GM12891 (cell line): ENCODE measurements at regions not wholly inside any gene's neighbourhood (a gene's known extent, or its start where the extent isn't known, plus 50 kb on each side); places are given as distances from the start of the nearest gene placed in this dataset.

Source experiments
- PAX5 ChIP-seq: IDR thresholded peaks from 2 replicates; pipeline ENCODE4 v1.6.1; 2011; ENCODE audit warnings: low read length, moderate library complexity, mild to moderate bottlenecking; ENCODE audit not compliant: insufficient read depth, severe bottlenecking
- POLR2A ChIP-seq: IDR thresholded peaks from 2 replicates; pipeline ENCODE4 v1.6.1; 2011; ENCODE audit warnings: low read depth, low read length, control low read depth
- POLR2AphosphoS5 ChIP-seq: IDR thresholded peaks from 2 replicates; pipeline ENCODE4 v1.6.1; 2011; ENCODE audit warnings: low read depth, low read length, control low read depth
- SPI1 ChIP-seq: IDR thresholded peaks from 2 replicates; pipeline ENCODE4 v1.6.1; 2011; ENCODE audit warnings: low read depth, low read length, control low read depth
- TAF1 ChIP-seq: IDR thresholded peaks from 2 replicates; pipeline ENCODE4 v1.6.1; 2011; ENCODE audit warnings: low read depth, low read length, control low read depth

DNA sequence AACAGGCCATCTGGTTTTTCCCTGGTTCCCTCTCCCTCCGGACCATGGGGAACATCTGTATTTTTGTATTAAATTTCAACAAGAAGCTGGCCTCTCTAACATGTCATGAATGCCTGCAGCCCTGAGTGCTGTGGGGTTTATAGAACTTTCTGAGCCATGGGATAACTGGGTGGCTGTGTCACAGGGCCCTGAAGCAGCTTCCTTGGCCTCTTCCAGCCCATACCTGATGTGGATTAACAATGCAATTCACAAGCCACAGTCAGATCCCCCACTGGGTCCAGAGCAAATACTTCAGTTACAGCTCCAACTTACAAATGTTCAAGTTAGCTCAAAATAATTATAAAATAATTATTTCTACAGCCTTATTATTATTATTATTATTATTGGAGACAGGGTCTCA is 307.8 kb upstream of the CELF4 start:
- TF ChIP-seq POLR2AphosphoS5 (no peak), POLR2A (no peak), SPI1 (no peak), TAF1 (no peak), PAX5 (no peak)
